Vagina (tissue), 2 donors: ENCODE measurements at regions not wholly inside any gene's neighbourhood (a gene's known extent, or its start where the extent isn't known, plus 50 kb on each side); places are given as distances from the start of the nearest gene placed in this dataset.

ENCODE experiments used
- DNase-seq, 2 donors: peaks; one replicate each; pipeline ENCODE4 v3.0.0-alpha.2; 2017; ENCODE audit errors: extremely low spot score in 2 of 2
- H3K27ac ChIP-seq: fragments of 200-600 bp; sonication (generic); one replicate; pipeline ENCODE4 v1.5.1; 2019
- H3K27me3 ChIP-seq: fragments of 200-600 bp; sonication (generic); one replicate; pipeline ENCODE4 v1.5.1; 2019
- H3K36me3 ChIP-seq, 2 donors: fragments of 200-600 bp; sonication (generic); one replicate each; pipeline ENCODE4 v1.5.1; 2017 to 2019
- H3K4me1 ChIP-seq: fragments of 200-600 bp; sonication (generic); one replicate; pipeline ENCODE4 v1.5.1; 2019
- H3K4me3 ChIP-seq, 2 donors: fragments of 200-600 bp; sonication (generic); 1 replicate in 1 of 2; 2 replicates in 1 of 2; pipeline ENCODE4 v1.5.1; 2016 to 2019
- H3K9me3 ChIP-seq: fragments of 200-600 bp; sonication (generic); one replicate; pipeline ENCODE4 v1.5.1; 2019
- CTCF ChIP-seq, 3 experiments: fragments of 450-650 bp in 2 of 3; fragments of 200-600 bp in 1 of 3; sonication (generic) in 1 of 3; IDR thresholded peaks; one replicate each; pipeline ENCODE4 v1.5.1; 2017 to 2019; ENCODE audit warnings: antibody characterized with exemption in 3 of 3, mild to moderate bottlenecking in 2 of 3, moderate library complexity in 2 of 3
- POLR2A ChIP-seq, 2 donors: fragments of 450-650 bp; IDR thresholded peaks; one replicate each; pipeline ENCODE4 v1.6.1; 2017; ENCODE audit warnings: antibody characterized with exemption in 2 of 2, mild to moderate bottlenecking in 2 of 2, moderate library complexity in 2 of 2
- POLR2AphosphoS5 ChIP-seq, 2 donors: sonication (generic); formaldehyde crosslinking; IDR thresholded peaks; one replicate each; pipeline ENCODE4 v1.9.0; 2017; ENCODE audit warnings: antibody characterized with exemption in 2 of 2, mild to moderate bottlenecking in 2 of 2, low read depth in 1 of 2; ENCODE audit not compliant: insufficient read depth in 1 of 2
- intact Hi-C: fragments of 100-400 bp; cut with DNase I; formaldehyde crosslinking; loops from one replicate; pipeline ENCODE4 v1.15.1; 2023

GRCh38 chr14:53606203-53606602, 350.4 kb downstream of the BMP4 start:
- Histone ChIP-seq H3K27me3 (no peaks in the 10 kb centered on the region), H3K4me3 (no peak overlapping the region), H3K36me3 (no peaks in the 10 kb centered on the region), H3K27ac (no peak overlapping the region), H3K4me1 (no peaks in the 10 kb centered on the region), H3K9me3 (no peaks in the 10 kb centered on the region)
- no peak for TF ChIP-seq POLR2A (IDR thresholded peaks at IDR 0.05)
- no peak for TF ChIP-seq CTCF (IDR thresholded peaks at IDR 0.05)
- TF ChIP-seq POLR2AphosphoS5 (IDR thresholded peaks at IDR 0.05; ENCODE audit: insufficient read depth in 1 of 2, low read depth in 1 of 2), result no peak
- no peak for DNase-seq
- intact Hi-C loops, result no loop called here

- no peak for TF ChIP-seq POLR2AphosphoS5 (IDR thresholded peaks at IDR 0.05; ENCODE audit: insufficient read depth in 1 of 2, low read depth in 1 of 2)
- no peak for TF ChIP-seq POLR2A (IDR thresholded peaks at IDR 0.05)
- no peak for TF ChIP-seq CTCF (IDR thresholded peaks at IDR 0.05)
- DNase-seq, result no peak
- H3K27ac ChIP-seq, result no peak overlapping the region
- no peaks in the 10 kb centered on the region for H3K27me3 ChIP-seq
- H3K9me3 ChIP-seq, result no peaks in the 10 kb centered on the region
- no peak overlapping the region for H3K4me3 ChIP-seq
- no peaks in the 10 kb centered on the region for H3K4me1 ChIP-seq
- intact Hi-C loops, result no loop called here
- H3K36me3 ChIP-seq, result no peaks in the 10 kb centered on the region
These were observed 351.1 kb downstream of the BMP4 start for GRCh38 chr14:53605562-53605961.

GRCh38 chr14:53603994-53604393, 352.6 kb downstream of the BMP4 start:
- Histone ChIP-seq H3K36me3 (no peaks in the 10 kb centered on the region), H3K4me3 (no peak overlapping the region), H3K9me3 (no peaks in the 10 kb centered on the region), H3K27ac (no peak overlapping the region), H3K4me1 (no peaks in the 10 kb centered on the region), H3K27me3 (no peaks in the 10 kb centered on the region)
- no peak for TF ChIP-seq CTCF (IDR thresholded peaks at IDR 0.05)
- TF ChIP-seq POLR2A (IDR thresholded peaks at IDR 0.05), result no peak
- no peak for TF ChIP-seq POLR2AphosphoS5 (IDR thresholded peaks at IDR 0.05; ENCODE audit: insufficient read depth in 1 of 2, low read depth in 1 of 2)
- DNase-seq, result no peak
- intact Hi-C loops, result no loop called here

GRCh38 chr14:53601409-53601808, 355.2 kb downstream of the BMP4 start:
- H3K4me1 ChIP-seq, result no peaks in the 10 kb centered on the region
- no peak for TF ChIP-seq CTCF (IDR thresholded peaks at IDR 0.05)
- no peaks in the 10 kb centered on the region for H3K9me3 ChIP-seq
- no peaks in the 10 kb centered on the region for H3K27me3 ChIP-seq
- H3K4me3 ChIP-seq, result no peak overlapping the region
- no peak for DNase-seq
- no peaks in the 10 kb centered on the region for H3K36me3 ChIP-seq
- no peak overlapping the region for H3K27ac ChIP-seq
- intact Hi-C loops, result no loop called here

GRCh38 chr14:53599221-53599945, 357.2 kb downstream of the BMP4 start:
- TF ChIP-seq CTCF (IDR thresholded peaks at IDR 0.05) (no peak), POLR2A (IDR thresholded peaks at IDR 0.05) (no peak), POLR2AphosphoS5 (IDR thresholded peaks at IDR 0.05; ENCODE audit: insufficient read depth in 1 of 2, low read depth in 1 of 2) (no peak)
- intact Hi-C loops, result no loop called here
- Histone ChIP-seq H3K4me3 (no peak overlapping the region), H3K27me3 (no peaks in the 10 kb centered on the region), H3K36me3 (no peaks in the 10 kb centered on the region), H3K9me3 (no peaks in the 10 kb centered on the region), H3K27ac (no peak overlapping the region), H3K4me1 (no peaks in the 10 kb centered on the region)
- DNase-seq, result no peak
